ENCODE measurements at regions not wholly inside any gene's neighbourhood (a gene's known extent, or its start where the extent isn't known, plus 50 kb on each side); places are given as distances from the start of the nearest gene placed in this dataset.

- CTCF ChIA-PET = no interaction called here
- no peak overlapping the region for H3K4me3 ChIP-seq (ENCODE audit: low read depth, low read length)
- H3K27ac ChIP-seq (ENCODE audit: low read depth, low read length) = no peak overlapping the region
- no peaks in the 10 kb centered on the region for H3K27me3 ChIP-seq (ENCODE audit: control insufficient read depth, insufficient read depth, low read length)
- POLR2A ChIA-PET = no interaction called here
- DNase-seq (ENCODE audit: low read depth, low spot score) = no peak
- peaks cover 29% of the 10 kb centered on the region for H3K9me3 ChIP-seq (ENCODE audit: control insufficient read depth, insufficient read depth, low read length)
- TF ChIP-seq CTCF (IDR thresholded peaks at IDR 0.05; ENCODE audit: low read depth, low read length) = no peak
Measured at GRCh38 chr9:119810645-119811429, 441.6 kb upstream of the BRINP1 start.

- ChIA-PET POLR2A (no interaction called here), CTCF (no interaction called here)
- H3K9me3 ChIP-seq (ENCODE audit: control insufficient read depth, insufficient read depth, low read length) = peaks cover 3% of the 10 kb centered on the region
- no peak for DNase-seq (ENCODE audit: low read depth, low spot score)
- no peaks in the 10 kb centered on the region for H3K27me3 ChIP-seq (ENCODE audit: control insufficient read depth, insufficient read depth, low read length)
- no peak overlapping the region for H3K4me3 ChIP-seq (ENCODE audit: low read depth, low read length)
- no peak for TF ChIP-seq CTCF (IDR thresholded peaks at IDR 0.05; ENCODE audit: low read depth, low read length)
- H3K27ac ChIP-seq (ENCODE audit: low read depth, low read length) = no peak overlapping the region
Measured at GRCh38 chr9:119803679-119804078, 434.4 kb upstream of the BRINP1 start.

GRCh38 chr9:119802621-119803020, 433.4 kb upstream of the BRINP1 start:
- H3K4me3 ChIP-seq (ENCODE audit: low read depth, low read length) = no peak overlapping the region
- peaks cover 5% of the 10 kb centered on the region for H3K9me3 ChIP-seq (ENCODE audit: control insufficient read depth, insufficient read depth, low read length)
- H3K27ac ChIP-seq (ENCODE audit: low read depth, low read length) = no peak overlapping the region
- ChIA-PET POLR2A (no interaction called here), CTCF (no interaction called here)
- TF ChIP-seq CTCF (IDR thresholded peaks at IDR 0.05; ENCODE audit: low read depth, low read length) = no peak
- DNase-seq (ENCODE audit: low read depth, low spot score) = no peak
- H3K27me3 ChIP-seq (ENCODE audit: control insufficient read depth, insufficient read depth, low read length) = no peaks in the 10 kb centered on the region

- no peak for DNase-seq (ENCODE audit: low read depth, low spot score)
- Histone ChIP-seq H3K4me3 (ENCODE audit: low read depth, low read length) (no peak overlapping the region), H3K9me3 (ENCODE audit: control insufficient read depth, insufficient read depth, low read length) (peaks cover 4% of the 10 kb centered on the region), H3K27me3 (ENCODE audit: control insufficient read depth, insufficient read depth, low read length) (no peaks in the 10 kb centered on the region), H3K27ac (ENCODE audit: low read depth, low read length) (no peak overlapping the region)
- ChIA-PET CTCF (no interaction called here), POLR2A (no interaction called here)
- TF ChIP-seq CTCF (IDR thresholded peaks at IDR 0.05; ENCODE audit: low read depth, low read length) = no peak
Measured at GRCh38 chr9:119802133-119802532, 432.9 kb upstream of the BRINP1 start.

- Histone ChIP-seq H3K9me3 (ENCODE audit: control insufficient read depth, insufficient read depth, low read length) (peaks cover 4% of the 10 kb centered on the region), H3K27me3 (ENCODE audit: control insufficient read depth, insufficient read depth, low read length) (no peaks in the 10 kb centered on the region), H3K4me3 (ENCODE audit: low read depth, low read length) (no peak overlapping the region), H3K27ac (ENCODE audit: low read depth, low read length) (no peak overlapping the region)
- CTCF ChIA-PET = no interaction called here
- DNase-seq (ENCODE audit: low read depth, low spot score) = no peak
- POLR2A ChIA-PET = no interaction called here
- no peak for TF ChIP-seq CTCF (IDR thresholded peaks at IDR 0.05; ENCODE audit: low read depth, low read length)
Measured at GRCh38 chr9:119801311-119801710, 432.1 kb upstream of the BRINP1 start.

All from AG04450 (cell line).